Neural progenitor cell (in vitro differentiated cells): ENCODE measurements at regions not wholly inside any gene's neighbourhood (a gene's known extent, or its start where the extent isn't known, plus 50 kb on each side); places are given as distances from the start of the nearest gene placed in this dataset.

Source experiments
- CTCF ChIP-seq: fragments of 200-600 bp; sonication (generic); IDR thresholded peaks from 2 replicates; pipeline ENCODE4 v1.5.1; 2017; ENCODE audit warnings: antibody characterized with exemption, mild to moderate bottlenecking
- EZH2 ChIP-seq: fragments of 200-600 bp; sonication (generic); IDR thresholded peaks from 2 replicates; pipeline ENCODE4 v1.6.1; 2017; ENCODE audit warnings: antibody characterized with exemption, mild to moderate bottlenecking, moderate library complexity
- EZH2phosphoT487 ChIP-seq: fragments of 200-600 bp; sonication (generic); IDR thresholded peaks from 2 replicates; pipeline ENCODE4 v1.6.1; 2017; ENCODE audit warnings: antibody characterized with exemption

- TF ChIP-seq EZH2 (no peak), EZH2phosphoT487 (no peak), CTCF (no peak)
These were observed 918.2 kb upstream of the ADGRL2 start for GRCh38 chr1:80882553-80882952.
